ENCODE measurements at regions not wholly inside any gene's neighbourhood (a gene's known extent, or its start where the extent isn't known, plus 50 kb on each side); places are given as distances from the start of the nearest gene placed in this dataset.

- DNase-seq: no peak
These were observed 168.3 kb downstream of the NR4A2 start for GRCh38 chr2:156164091-156164720.

GRCh38 chr2:156158808-156159207 lies 173.7 kb downstream of the NR4A2 start:
- DNase-seq: no peak

- no peak for DNase-seq
These were observed 174.9 kb downstream of the NR4A2 start for GRCh38 chr2:156157670-156158069.

GRCh38 chr2:156156580-156156979 lies 175.9 kb downstream of the NR4A2 start:
- DNase-seq: no peak

- no peak for DNase-seq
These were observed 177.2 kb downstream of the NR4A2 start for GRCh38 chr2:156155319-156155718.

GRCh38 chr2:156151351-156151750 lies 181.2 kb downstream of the NR4A2 start:
- DNase-seq: no peak

GRCh38 chr2:156147594-156148330 lies 184.8 kb downstream of the NR4A2 start:
- no peak for DNase-seq

GRCh38 chr2:156145976-156146375 lies 186.5 kb downstream of the NR4A2 start:
- DNase-seq: no peak

- DNase-seq: no peak
These were observed 187.1 kb downstream of the NR4A2 start for GRCh38 chr2:156145469-156145868.

GRCh38 chr2:156136566-156136965 lies 196.0 kb downstream of the NR4A2 start:
- DNase-seq: no peak

- no peak for DNase-seq
These were observed 197.6 kb downstream of the NR4A2 start for GRCh38 chr2:156134887-156135286.

GRCh38 chr2:156132941-156133340 lies 199.6 kb downstream of the NR4A2 start:
- no peak for DNase-seq

GRCh38 chr2:156132130-156132529 lies 200.4 kb downstream of the NR4A2 start:
- DNase-seq: no peak

- DNase-seq: no peak
These were observed 203.3 kb downstream of the NR4A2 start for GRCh38 chr2:156129227-156129626.

GRCh38 chr2:156125018-156125417 lies 207.5 kb downstream of the NR4A2 start:
- no peak for DNase-seq

- DNase-seq: no peak
These were observed 208.1 kb downstream of the NR4A2 start for GRCh38 chr2:156124458-156124857.

- no peak for DNase-seq
These were observed 213.6 kb downstream of the NR4A2 start for GRCh38 chr2:156118753-156119416.

- no peak for DNase-seq
These were observed 216.4 kb downstream of the NR4A2 start for GRCh38 chr2:156116113-156116512.

- DNase-seq: no peak
These were observed 217.2 kb downstream of the NR4A2 start for GRCh38 chr2:156115338-156115737.

GRCh38 chr2:156112323-156112722 lies 220.2 kb downstream of the NR4A2 start:
- no peak for DNase-seq

GRCh38 chr2:156110890-156111289 lies 221.6 kb downstream of the NR4A2 start:
- DNase-seq: no peak

- no peak for DNase-seq
These were observed 233.1 kb downstream of the NR4A2 start for GRCh38 chr2:156099382-156099781.

- no peak for DNase-seq
These were observed 234.0 kb downstream of the NR4A2 start for GRCh38 chr2:156098506-156098905.

- DNase-seq: no peak
These were observed 243.9 kb downstream of the NR4A2 start for GRCh38 chr2:156088587-156088986.
